SK-N-MC (cell line): ENCODE measurements at regions not wholly inside any gene's neighbourhood (a gene's known extent, or its start where the extent isn't known, plus 50 kb on each side); places are given as distances from the start of the nearest gene placed in this dataset.

Source experiments
- DNase-seq: peaks from one replicate; pipeline ENCODE4 v3.0.0-alpha.2; 2011; ENCODE audit warnings: low read depth, low spot score
- H3K27ac ChIP-seq: fragments of 200-600 bp; sonication (generic); 2 replicates; pipeline ENCODE4 v1.5.1; 2016; ENCODE audit warnings: mixed run types
- H3K36me3 ChIP-seq: fragments of 200-600 bp; sonication (generic); 2 replicates; pipeline ENCODE4 v1.6.1; 2017; ENCODE audit warnings: antibody characterized with exemption, low read length, mixed read lengths; ENCODE audit not compliant: insufficient read depth
- H3K4me3 ChIP-seq: fragments of 200-600 bp; sonication (generic); 2 replicates; pipeline ENCODE4 v1.5.1; 2016
- H3K9ac ChIP-seq: fragments of 200-600 bp; sonication (generic); 2 replicates; pipeline ENCODE4 v1.8.0; 2017; ENCODE audit warnings: mixed run types, mixed read lengths; ENCODE audit not compliant: insufficient read length
- H3K9me3 ChIP-seq: fragments of 200-600 bp; sonication (generic); 2 replicates; pipeline ENCODE4 v1.6.1; 2017; ENCODE audit warnings: low read depth, mild to moderate bottlenecking, antibody characterized with exemption, low read length, moderate library complexity, mixed read lengths
- EZH2 ChIP-seq: fragments of 200-600 bp; sonication (generic); IDR thresholded peaks from one replicate; pipeline ENCODE4 v1.6.1; 2017; ENCODE audit warnings: antibody characterized with exemption
- FOXP2 ChIP-seq: optimal IDR thresholded peaks from 2 replicates; pipeline ENCODE3; 2011; ENCODE audit warnings: mild to moderate bottlenecking, moderate library complexity; ENCODE audit not compliant: insufficient read depth; ENCODE audit errors: extremely low read length, control extremely low read depth
- POLR2AphosphoS5 ChIP-seq: IDR thresholded peaks from 2 replicates; pipeline ENCODE4 v1.6.1; 2012; ENCODE audit warnings: mild to moderate bottlenecking, low read depth, low read length, borderline replicate concordance

- no peak for DNase-seq
These were observed 409.2 kb upstream of the HS6ST1 start for GRCh38 chr2:128727914-128728313.

GRCh38 chr2:128729051-128729450, 410.4 kb upstream of the HS6ST1 start:
- TF ChIP-seq POLR2AphosphoS5 = no peak
- no peak for TF ChIP-seq FOXP2
- TF ChIP-seq EZH2 = no peak
- Histone ChIP-seq H3K36me3 (no peaks in the 10 kb centered on the region), H3K4me3 (no peak overlapping the region), H3K27ac (no peak overlapping the region), H3K9ac (no peak overlapping the region), H3K9me3 (peaks cover 7% of the 10 kb centered on the region; the same call in 1 of the 2 replicates)
- DNase-seq = no peak

More at GRCh38 chr2:128727914-128728313, 409.2 kb upstream of the HS6ST1 start:
- Histone ChIP-seq H3K4me3 (no peak overlapping the region), H3K27ac (no peak overlapping the region), H3K36me3 (no peaks in the 10 kb centered on the region), H3K9ac (no peak overlapping the region), H3K9me3 (peaks cover 7% of the 10 kb centered on the region; the same call in 1 of the 2 replicates)
- TF ChIP-seq POLR2AphosphoS5 = no peak
- TF ChIP-seq FOXP2 = no peak
- no peak for TF ChIP-seq EZH2

- peaks cover 7% of the 10 kb centered on the region; the same call in 1 of the 2 replicates for H3K9me3 ChIP-seq
- no peak overlapping the region for H3K9ac ChIP-seq
- H3K27ac ChIP-seq = peak overlapping the region; percentile 66; the same call in 1 of the 2 replicates
- no peaks in the 10 kb centered on the region for H3K36me3 ChIP-seq
- DNase-seq = no peak
- TF ChIP-seq FOXP2 = no peak
- no peak for TF ChIP-seq EZH2
- TF ChIP-seq POLR2AphosphoS5 = no peak
- H3K4me3 ChIP-seq = no peak overlapping the region
These were observed 413.5 kb upstream of the HS6ST1 start for GRCh38 chr2:128731994-128732650.

GRCh38 chr2:128732976-128733431, 414.3 kb upstream of the HS6ST1 start:
- H3K4me3 ChIP-seq = peak overlapping the region; percentile 58
- H3K36me3 ChIP-seq = no peaks in the 10 kb centered on the region
- TF ChIP-seq POLR2AphosphoS5 (peak; percentile 28; the same call in 1 of the 2 replicates), FOXP2 (peak; percentile 44), EZH2 (no peak)
- H3K9me3 ChIP-seq = peaks cover 7% of the 10 kb centered on the region; the same call in 1 of the 2 replicates
- no peak overlapping the region for H3K9ac ChIP-seq
- H3K27ac ChIP-seq = peak overlapping the region; percentile 73
- DNase-seq = peak; percentile 90

- peak overlapping the region; percentile 58 for H3K4me3 ChIP-seq
- peaks cover 7% of the 10 kb centered on the region; the same call in 1 of the 2 replicates for H3K9me3 ChIP-seq
- no peak for DNase-seq
- H3K36me3 ChIP-seq = no peaks in the 10 kb centered on the region
- H3K27ac ChIP-seq = peak overlapping the region; percentile 73
- TF ChIP-seq POLR2AphosphoS5 = no peak
- no peak for TF ChIP-seq FOXP2
- TF ChIP-seq EZH2 = no peak
- H3K9ac ChIP-seq = no peak overlapping the region
These were observed 414.8 kb upstream of the HS6ST1 start for GRCh38 chr2:128733450-128733849.

GRCh38 chr2:128734521-128735295, 416.0 kb upstream of the HS6ST1 start:
- H3K9me3 ChIP-seq = 0 out of 2 replicates have a peak, but pooled peaks cover 4% of the 10 kb centered on the region
- no peak for DNase-seq
- H3K9ac ChIP-seq = no peak overlapping the region
- TF ChIP-seq EZH2 (no peak), POLR2AphosphoS5 (no peak), FOXP2 (no peak)
- H3K27ac ChIP-seq = no peak overlapping the region
- no peaks in the 10 kb centered on the region for H3K36me3 ChIP-seq
- no peak overlapping the region for H3K4me3 ChIP-seq

DNA sequence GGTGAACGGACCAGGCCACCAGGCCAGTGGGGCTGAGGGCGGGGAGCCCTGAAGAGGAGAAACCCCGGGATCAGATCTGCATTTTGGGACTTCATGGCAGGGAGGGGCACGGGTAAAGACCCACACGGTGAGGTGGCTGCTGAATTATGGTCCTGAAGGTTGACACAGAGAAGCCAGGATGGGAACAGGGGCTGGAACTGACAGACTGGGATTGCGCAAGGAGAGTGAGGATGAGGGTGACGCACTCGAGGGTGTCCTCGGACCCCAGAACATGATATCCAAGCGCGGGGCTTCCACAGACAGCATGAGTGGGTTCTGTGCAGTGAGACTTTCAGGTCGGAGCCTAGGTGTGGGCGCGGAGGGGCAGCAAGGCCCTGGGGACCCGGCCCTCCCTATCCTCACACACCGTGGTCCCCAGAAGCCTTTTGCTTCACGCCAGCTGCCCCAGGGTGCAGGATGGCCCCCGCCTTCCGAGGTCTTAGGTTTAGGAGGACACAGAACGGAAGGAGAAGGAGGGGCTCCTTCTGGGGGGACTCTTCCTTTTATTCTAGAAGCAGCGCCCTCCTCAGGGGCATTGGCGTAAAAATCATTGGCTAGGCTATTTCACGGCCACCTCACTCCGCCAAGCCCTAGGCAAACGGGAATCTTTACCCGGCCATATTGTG, 416.8 kb upstream of the HS6ST1 start:
- no peaks in the 10 kb centered on the region for H3K9me3 ChIP-seq
- no peak overlapping the region for H3K27ac ChIP-seq
- H3K36me3 ChIP-seq = no peaks in the 10 kb centered on the region
- no peak for DNase-seq
- H3K9ac ChIP-seq = no peak overlapping the region
- no peak for TF ChIP-seq POLR2AphosphoS5
- no peak for TF ChIP-seq EZH2
- no peak for TF ChIP-seq FOXP2
- no peak overlapping the region for H3K4me3 ChIP-seq

DNA sequence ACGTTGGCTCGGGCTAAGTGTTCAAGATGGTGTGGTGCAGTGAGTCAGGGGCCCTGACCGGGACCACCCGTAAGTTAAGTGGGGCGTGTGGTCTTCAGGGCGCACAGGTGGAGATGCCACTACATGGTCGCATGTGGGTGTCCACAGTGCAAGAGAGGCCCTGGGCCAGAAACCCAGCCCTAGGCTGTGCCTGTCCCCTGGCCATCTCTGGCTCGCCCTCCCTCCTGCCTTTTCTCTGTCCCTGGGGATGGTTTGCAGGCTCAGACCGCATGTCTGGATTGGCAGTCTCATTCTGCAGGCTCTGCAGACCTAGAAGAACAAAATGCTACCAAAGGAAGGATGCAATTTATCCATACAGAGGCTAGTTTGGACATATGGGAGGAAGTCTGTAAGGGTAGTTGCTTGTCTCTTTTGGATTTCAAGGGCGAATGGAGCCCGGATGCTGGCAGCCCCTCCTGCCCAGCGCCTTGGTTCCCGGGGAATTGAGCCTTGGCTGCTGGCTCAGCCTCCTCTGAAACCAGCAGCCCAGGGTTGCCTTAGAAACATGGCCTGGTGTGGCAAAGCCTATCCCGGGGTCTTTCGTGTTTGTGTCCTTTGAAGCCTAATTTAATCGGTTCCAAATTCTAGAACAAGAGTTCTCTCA, 417.5 kb upstream of the HS6ST1 start:
- TF ChIP-seq EZH2 = no peak
- no peak for TF ChIP-seq FOXP2
- TF ChIP-seq POLR2AphosphoS5 = no peak
- Histone ChIP-seq H3K27ac (no peak overlapping the region), H3K36me3 (no peaks in the 10 kb centered on the region), H3K9ac (no peak overlapping the region), H3K9me3 (no peaks in the 10 kb centered on the region), H3K4me3 (peak overlapping the region; percentile 35; the same call in 1 of the 2 replicates)
- DNase-seq = no peak
